A549 (cell line): ENCODE measurements at regions not wholly inside any gene's neighbourhood (a gene's known extent, or its start where the extent isn't known, plus 50 kb on each side); places are given as distances from the start of the nearest gene placed in this dataset.
A peak's percentile ranks its signal among the peaks of the same experiment; 100 is the strongest.
"Not testable (repeated sequence)": the region's sequence is repeated elsewhere in the genome, so short reads cannot be mapped to it uniquely, and the experiment has no call there.

ENCODE experiments used
- ATAC-seq, 2 experiments: fragments of 200-7000 bp in 1 of 2; fragments of >200 bp in 1 of 2; cut with Nextera tagmentation in 1 of 2; cut with Tn5 transposase in 1 of 2; 3 replicates each; pipeline versions ENCODE4 v1.8.0 to v1.9.1; 2018 to 2020; ENCODE audit warnings: mild to moderate bottlenecking in 1 of 2, moderate library complexity in 1 of 2
- CTCF ChIA-PET: fragments of 300-600 bp; sonication (Branson Sonifier 250); formaldehyde crosslinking; extraction: SDS; loops from one replicate; lab custom pipeline; 2021; ENCODE audit warnings: antibody characterized with exemption, inconsistent platforms; lab: Yijun Ruan, JAX
- POLR2A ChIA-PET: fragments of 350-600 bp; formaldehyde crosslinking; extraction: SDS; loops from one replicate; lab custom pipeline; 2021; ENCODE audit warnings: antibody characterized with exemption, inconsistent platforms; lab: Yijun Ruan, JAX
- DNase-seq, 2 experiments: peaks; one replicate each; pipeline versions ENCODE4 v3.0.0 to v3.0.0-alpha.2; 2011 to 2016; ENCODE audit warnings: low read depth in 1 of 2, low spot score in 1 of 2
- FAIRE-seq: peaks from 2 replicates; lab custom pipeline; 2011; peaks lifted over from hg19 to GRCh38; lab: Jason Lieb, UNC
- H3K27ac ChIP-seq, 2 experiments: fragments of >200 bp; sonication (Bioruptor Twin); formaldehyde crosslinking; 3 replicates each; pipeline ENCODE4 v1.5.1; 2016 to 2017
- H3K4me1 ChIP-seq: fragments of >200 bp; sonication (Bioruptor Twin); formaldehyde crosslinking; 3 replicates; pipeline ENCODE4 v1.6.1; 2016
- H3K4me2 ChIP-seq: fragments of >200 bp; sonication (Bioruptor Twin); formaldehyde crosslinking; 3 replicates; pipeline ENCODE4 v1.6.1; 2016
- H3K4me3 ChIP-seq: fragments of >200 bp; sonication (Bioruptor Twin); formaldehyde crosslinking; 3 replicates; pipeline ENCODE4 v1.5.1; 2016
- H3K9me3 ChIP-seq: fragments of >200 bp; sonication (Bioruptor Twin); formaldehyde crosslinking; 3 replicates; pipeline ENCODE4 v1.6.1; 2016
- BHLHE40 ChIP-seq: IDR thresholded peaks from 2 replicates; pipeline ENCODE4 v1.6.1; 2012; ENCODE audit warnings: low read depth, low read length, inconsistent platforms
- CBX8 ChIP-seq: fragments of 200-600 bp; sonication (generic); IDR thresholded peaks from 2 replicates; pipeline ENCODE4 v1.6.1; 2016
- CTCF ChIP-seq: fragments of >200 bp; sonication (Bioruptor Twin); formaldehyde crosslinking; IDR thresholded peaks from 3 replicates; pipeline ENCODE4 v1.5.1; 2016
- EHF ChIP-seq: fragments of 250-450 bp; sonication (Bioruptor Pico); IDR thresholded peaks from 2 replicates; pipeline ENCODE4 v1.5.0; 2020; ENCODE audit warnings: mild to moderate bottlenecking
- ESRRA ChIP-seq: fragments of 150-350 bp; IDR thresholded peaks from 2 replicates; pipeline ENCODE4 v1.6.1; 2014; ENCODE audit warnings: mild to moderate bottlenecking, low read length, borderline replicate concordance
- FOSB ChIP-seq: fragments of 250-450 bp; sonication (Bioruptor Pico); IDR thresholded peaks from 2 replicates; pipeline ENCODE4 v1.5.0; 2020; ENCODE audit warnings: mild to moderate bottlenecking, moderate library complexity
- GATA3 ChIP-seq: IDR thresholded peaks from 2 replicates; pipeline ENCODE4 v1.6.1; 2012; ENCODE audit warnings: borderline replicate concordance
- HDAC2 ChIP-seq: fragments of 200-600 bp; sonication (generic); IDR thresholded peaks from 2 replicates; pipeline ENCODE4 v1.6.1; 2016
- HOXB13 ChIP-seq: fragments of 250-450 bp; sonication (Bioruptor Pico); IDR thresholded peaks from 2 replicates; pipeline ENCODE4 v1.5.0; 2020; ENCODE audit warnings: low read depth, mild to moderate bottlenecking, moderate library complexity
- HOXB5 ChIP-seq: fragments of 250-450 bp; sonication (Bioruptor Pico); IDR thresholded peaks from 2 replicates; pipeline ENCODE4 v1.5.0; 2020; ENCODE audit warnings: mild to moderate bottlenecking, moderate library complexity
- JUNB ChIP-seq: fragments of >200 bp; sonication (Bioruptor Twin); formaldehyde crosslinking; IDR thresholded peaks from 2 replicates; pipeline ENCODE4 v1.6.1; 2016
- KDM5A ChIP-seq: fragments of 200-600 bp; sonication (generic); IDR thresholded peaks from 2 replicates; pipeline ENCODE4 v1.6.1; 2016; ENCODE audit warnings: antibody characterized with exemption, mild to moderate bottlenecking
- MAFK ChIP-seq: fragments of 450-650 bp; IDR thresholded peaks from 2 replicates; pipeline ENCODE4 v1.6.1; 2014; ENCODE audit not compliant: partially characterized antibody
- MAZ ChIP-seq: fragments of 150-350 bp; IDR thresholded peaks from 2 replicates; pipeline ENCODE4 v1.6.1; 2014; ENCODE audit warnings: antibody characterized with exemption, low read depth, low read length, borderline replicate concordance
- RNF2 ChIP-seq: fragments of 200-600 bp; sonication (generic); IDR thresholded peaks from 2 replicates; pipeline ENCODE4 v1.6.1; 2016; ENCODE audit warnings: low read depth, mild to moderate bottlenecking, antibody characterized with exemption, moderate library complexity, borderline replicate concordance
- SMC3 ChIP-seq: fragments of >200 bp; sonication (Bioruptor Twin); formaldehyde crosslinking; IDR thresholded peaks from 3 replicates; pipeline ENCODE4 v1.6.1; 2018; ENCODE audit warnings: inconsistent platforms
- TP53 ChIP-seq: fragments of 250-450 bp; sonication (Bioruptor Pico); IDR thresholded peaks from 2 replicates; pipeline ENCODE4 v1.5.0; 2021; ENCODE audit warnings: mild to moderate bottlenecking, moderate library complexity
- WGBS: methylation state at CpG from one replicate; pipeline ENCODE4 v1.1.6; 2017; ENCODE audit errors: missing lambda C conversion rate; 5-methylcytosine and 5-hydroxymethylcytosine counted together
- TF ChIP-seq, protein P1 (sequence below): IDR thresholded peaks from 2 replicates; pipeline ENCODE4 v1.6.1; 2012; ENCODE audit warnings: low read depth, borderline replicate concordance

GRCh38 chr5:38692781-38693527, 136.5 kb upstream of the LIFR start:
- Histone ChIP-seq H3K4me2 (no peak overlapping the region), H3K4me1 (0 out of 3 replicates have a peak, but pooled peaks cover 6% of the 10 kb centered on the region), H3K27ac (no peak overlapping the region), H3K4me3 (no peak overlapping the region), H3K9me3 (no peaks in the 10 kb centered on the region)
- TF ChIP-seq EHF (no peak), HDAC2 (no peak), TP53 (CRISPR knock-in tag) (no peak), JUNB (no peak), SMC3 (no peak), CBX8 (no peak), ESRRA (no peak), MAZ (no peak), BHLHE40 (no peak), CTCF (no peak), RNF2 (no peak), HOXB13 (no peak), HOXB5 (no peak), KDM5A (no peak)
- TF ChIP-seq, protein P1, sequence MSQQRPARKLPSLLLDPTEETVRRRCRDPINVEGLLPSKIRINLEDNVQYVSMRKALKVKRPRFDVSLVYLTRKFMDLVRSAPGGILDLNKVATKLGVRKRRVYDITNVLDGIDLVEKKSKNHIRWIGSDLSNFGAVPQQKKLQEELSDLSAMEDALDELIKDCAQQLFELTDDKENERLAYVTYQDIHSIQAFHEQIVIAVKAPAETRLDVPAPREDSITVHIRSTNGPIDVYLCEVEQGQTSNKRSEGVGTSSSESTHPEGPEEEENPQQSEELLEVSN = no peak
- WGBS = 59% methylated on average over 6 of the region's 6 CpGs
- FAIRE-seq = no peak
- no peak for DNase-seq
- no peak for ATAC-seq
- CTCF ChIA-PET = no interaction called here
- POLR2A ChIA-PET = no interaction called here

DNA sequence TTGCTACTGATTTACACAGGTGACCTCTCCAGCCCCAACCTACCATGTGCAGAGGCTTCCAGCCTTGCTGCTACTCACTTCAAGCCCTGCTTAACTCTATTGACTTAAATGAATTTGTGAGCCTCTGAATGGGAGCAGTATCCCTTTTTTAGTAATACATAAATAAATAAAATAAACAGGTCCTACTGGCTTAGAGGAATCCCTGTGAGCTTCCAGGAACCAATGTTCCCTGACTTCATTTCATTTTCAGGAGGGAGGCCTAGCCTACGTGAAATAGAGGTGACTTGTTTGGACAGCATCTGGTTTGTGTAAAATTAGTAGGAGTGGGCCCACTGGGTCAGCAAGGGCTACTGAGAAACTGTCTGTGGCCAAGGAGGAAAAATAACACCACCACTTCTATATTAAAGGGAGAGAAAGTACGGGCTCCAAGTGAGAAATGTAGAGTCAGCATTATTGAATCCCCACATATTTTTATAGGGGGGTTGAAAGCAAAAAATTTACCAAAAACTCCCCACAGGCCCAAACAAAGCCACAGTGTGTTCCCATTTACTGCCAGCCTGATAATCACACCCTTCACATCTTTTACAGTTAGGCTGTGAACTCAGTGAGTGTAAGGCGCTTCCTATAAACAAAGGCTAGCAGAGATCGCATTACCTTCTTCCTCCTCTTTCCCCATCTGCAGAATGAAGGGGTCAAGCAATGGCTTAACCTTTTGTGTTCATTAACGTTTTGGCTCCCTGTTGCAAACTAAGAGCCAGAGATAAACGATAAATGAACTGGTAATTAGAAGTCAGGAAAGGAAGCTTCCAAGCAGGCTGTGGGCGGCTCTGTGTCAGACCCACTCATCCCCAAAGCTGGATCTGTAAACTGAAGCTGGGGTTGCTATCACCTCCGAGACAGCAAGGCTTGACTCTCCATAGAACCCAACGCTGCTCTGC, 138.8 kb upstream of the LIFR start:
- H3K9me3 ChIP-seq = peaks cover 5% of the 10 kb centered on the region; the same call in 2 of the 3 replicates
- DNase-seq (no peak), FAIRE-seq (no peak), ATAC-seq (no peak)
- 0 out of 3 replicates have a peak, but pooled peaks cover 6% of the 10 kb centered on the region for H3K4me1 ChIP-seq
- no peak overlapping the region for H3K27ac ChIP-seq
- TF ChIP-seq BHLHE40 = no peak
- TF ChIP-seq MAFK = peak; percentile 83
- H3K4me3 ChIP-seq = no peak overlapping the region
- ChIA-PET POLR2A (no interaction called here), CTCF (interaction anchor here (0.5 to 2.5 kb wide), 2 partner anchors 114 to 253 kb away, joined by 3 to 7 read pairs; no protein-coding TSS in a partner anchor)
- no peak overlapping the region for H3K4me2 ChIP-seq
- 62% methylated on average over 9 of the region's 9 CpGs for WGBS

- FAIRE-seq (no peak), DNase-seq (no peak), ATAC-seq (no peak)
- H3K4me2 ChIP-seq = peak overlapping the region; percentile 18; the same call in 1 of the 3 replicates
- H3K9me3 ChIP-seq = peaks cover 5% of the 10 kb centered on the region; the same call in 2 of the 3 replicates
- 0 out of 3 replicates have a peak, but pooled peaks cover 6% of the 10 kb centered on the region for H3K4me1 ChIP-seq
- CTCF ChIA-PET = interaction anchor here (1.6 to 2.5 kb wide), 2 partner anchors 10 to 255 kb away, joined by 3 to 7 read pairs; no protein-coding TSS in a partner anchor
- peak; percentile 24; the same call in 1 of the 2 replicates for TF ChIP-seq GATA3
- no peak for TF ChIP-seq FOSB (CRISPR knock-in tag)
- TF ChIP-seq, all 56 proteins: peak for 1
- POLR2A ChIA-PET = no interaction called here
- no peak overlapping the region for H3K27ac ChIP-seq
- no peak overlapping the region for H3K4me3 ChIP-seq
These were observed 140.6 kb upstream of the LIFR start for GRCh38 chr5:38697013-38697412.

- H3K27ac ChIP-seq, DNase-seq, CTCF ChIA-PET, ATAC-seq, POLR2A ChIA-PET, H3K4me1 ChIP-seq, H3K9me3 ChIP-seq, FAIRE-seq, H3K4me2 ChIP-seq, H3K4me3 ChIP-seq: not testable (repeated sequence)
- 31% methylated on average over 4 of the region's 4 CpGs for WGBS
These were observed 140.3 kb upstream of the OSMR start for GRCh38 chr5:38705529-38705928.
